ENCODE measurements at regions not wholly inside any gene's neighbourhood (a gene's known extent, or its start where the extent isn't known, plus 50 kb on each side); places are given as distances from the start of the nearest gene placed in this dataset.

DNA sequence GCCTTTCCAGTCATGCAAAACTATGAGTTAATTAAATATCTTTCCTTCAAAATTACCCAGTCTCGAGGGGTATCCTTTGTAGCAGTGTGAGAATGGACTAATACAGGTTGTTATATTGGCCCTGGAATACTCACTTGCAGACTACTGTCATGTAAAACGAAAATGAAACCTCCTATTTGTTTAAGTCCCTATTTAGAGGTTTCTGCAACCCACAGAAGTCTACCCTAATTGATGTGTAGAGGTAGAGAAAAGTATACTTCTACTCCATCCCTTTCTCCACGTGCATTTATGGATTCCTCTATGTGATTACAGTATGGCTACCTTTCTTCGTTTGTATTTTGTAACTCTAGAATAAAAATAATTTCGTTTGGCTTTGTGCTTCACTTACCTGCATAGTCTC lies 371.1 kb downstream of the FSCB start:
- DNase-seq, result no peak

DNA sequence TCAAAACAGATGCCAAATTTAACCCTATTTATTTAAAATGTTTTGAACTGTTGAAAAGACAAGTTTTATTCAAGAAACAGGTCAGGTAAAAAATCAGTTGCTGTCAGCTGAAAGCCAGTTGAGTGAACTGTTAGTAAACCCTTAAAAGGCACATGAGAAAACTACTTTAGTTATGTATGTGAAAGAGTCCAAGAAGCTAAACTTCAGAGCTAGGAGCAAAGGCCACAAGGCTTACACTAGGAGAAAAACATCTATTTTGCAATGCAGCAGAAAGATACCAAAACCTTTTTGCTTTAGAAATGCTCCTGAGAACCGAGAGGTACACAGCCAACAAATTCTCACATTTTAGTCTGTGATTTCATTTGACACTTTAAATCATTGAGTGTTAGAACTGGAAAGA lies 375.2 kb downstream of the FSCB start:
- DNase-seq, result no peak

DNA sequence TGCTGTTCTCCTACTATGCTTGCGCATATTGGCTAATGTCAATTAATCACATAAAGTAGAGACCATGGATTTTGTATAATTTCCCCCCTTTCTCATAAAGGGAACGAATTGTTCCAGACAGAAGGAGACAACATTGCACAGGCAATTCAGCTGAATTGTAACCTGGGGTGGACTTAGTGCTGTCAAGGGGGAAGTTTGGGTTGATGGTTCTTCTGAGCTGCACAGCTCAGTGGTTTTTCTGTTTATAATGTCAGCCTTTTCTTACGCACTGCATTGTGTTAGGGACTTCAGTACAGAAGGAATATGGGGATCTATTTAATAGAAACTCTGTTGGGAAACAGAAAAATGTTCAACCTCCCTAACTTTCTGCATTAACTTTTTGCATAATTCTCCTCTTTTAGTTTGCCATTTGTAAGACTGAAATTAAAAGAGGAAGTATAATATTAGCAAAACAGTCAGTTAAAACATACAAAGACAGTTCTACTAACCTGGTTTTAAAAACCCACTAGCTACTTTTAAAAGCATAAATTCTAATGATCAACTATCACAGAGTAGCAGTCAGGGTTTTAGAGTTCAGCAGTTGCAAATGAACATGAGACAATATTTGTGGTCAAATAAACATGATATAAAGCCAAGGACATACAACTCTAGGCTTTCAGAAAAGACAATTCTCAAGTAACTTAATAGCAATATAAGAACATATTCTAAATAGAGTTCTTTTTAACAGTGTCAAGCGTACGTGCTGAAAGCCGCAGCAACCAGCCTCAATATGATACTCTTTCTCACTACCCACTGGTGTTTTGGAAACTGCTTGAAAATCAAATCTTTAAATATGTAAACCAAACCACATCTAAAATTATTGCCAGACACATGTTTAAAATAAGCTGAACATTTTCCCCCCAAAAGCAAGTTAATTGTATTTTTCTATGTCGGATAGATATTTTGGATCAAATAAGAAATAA lies 393.0 kb downstream of the FSCB start:
- no peak for DNase-seq

DNA sequence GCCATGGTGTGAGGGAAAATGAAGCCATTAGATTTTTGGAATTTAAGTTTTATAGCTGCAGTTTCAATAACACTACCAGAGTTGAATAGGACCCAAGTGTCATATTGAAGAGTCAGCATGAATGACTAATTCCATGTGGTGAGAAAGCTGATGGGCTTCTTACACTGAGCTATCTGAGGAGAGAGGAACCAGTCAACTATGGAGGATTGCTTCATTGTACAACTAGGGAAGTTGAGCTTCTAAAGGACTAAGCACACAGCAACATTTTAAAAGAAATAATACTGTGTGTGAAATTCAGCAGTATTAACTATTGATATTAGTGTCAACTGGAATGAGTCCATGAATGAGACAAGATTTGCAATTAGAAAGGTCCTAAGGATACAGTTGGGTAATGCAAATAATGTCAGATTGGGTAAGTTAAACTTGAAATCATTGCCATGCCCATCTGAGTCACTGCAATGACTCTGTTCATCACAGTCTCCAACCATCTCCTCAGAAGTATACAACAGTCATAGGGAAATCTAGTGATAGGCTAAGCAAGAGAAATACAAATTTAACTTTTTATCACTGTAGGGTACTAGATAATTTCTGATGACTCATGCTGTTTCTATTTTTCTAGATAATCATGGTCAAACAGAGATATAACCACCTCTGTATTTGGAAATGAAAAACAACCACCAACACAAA lies 394.2 kb downstream of the FSCB start:
- no peak for DNase-seq

DNA sequence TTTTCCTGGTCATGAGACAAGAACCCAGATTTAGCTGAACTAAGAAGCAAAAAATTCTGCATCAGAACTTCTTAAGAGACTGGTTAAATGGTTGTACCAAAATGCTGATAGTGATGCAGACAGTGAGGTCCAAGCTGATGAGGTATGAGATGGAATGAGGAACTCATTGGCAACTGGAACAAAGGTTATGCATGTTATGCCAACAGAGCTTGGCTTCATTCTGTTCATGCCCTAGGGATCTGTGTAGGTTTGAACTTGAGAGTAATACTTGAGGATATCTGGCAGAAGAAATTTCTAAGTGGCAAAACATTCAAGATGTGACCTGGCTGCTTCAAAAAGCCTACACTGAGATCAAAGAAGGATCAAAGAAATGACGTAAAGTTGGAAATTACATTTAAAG lies 398.0 kb downstream of the FSCB start:
- DNase-seq, result no peak

DNA sequence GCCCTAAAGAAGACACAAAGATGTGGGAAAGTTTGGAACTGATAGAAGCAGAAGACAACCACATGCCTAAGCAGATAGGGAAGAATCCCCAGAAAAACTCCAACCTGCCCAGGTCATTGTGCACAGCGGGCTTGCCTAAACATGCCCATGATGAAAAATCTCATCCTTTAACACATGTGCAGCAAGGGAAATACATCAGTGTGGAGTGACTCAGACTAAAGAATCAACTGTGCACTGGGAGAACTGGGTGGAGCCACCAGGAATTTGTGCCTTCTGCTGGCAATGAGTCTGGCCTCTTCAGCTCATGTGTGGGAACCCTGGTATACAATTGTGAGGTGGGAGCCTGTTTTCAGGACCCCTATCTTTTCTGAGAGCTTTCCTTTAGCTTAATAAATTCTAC lies 398.5 kb downstream of the FSCB start:
- no peak for DNase-seq

DNA sequence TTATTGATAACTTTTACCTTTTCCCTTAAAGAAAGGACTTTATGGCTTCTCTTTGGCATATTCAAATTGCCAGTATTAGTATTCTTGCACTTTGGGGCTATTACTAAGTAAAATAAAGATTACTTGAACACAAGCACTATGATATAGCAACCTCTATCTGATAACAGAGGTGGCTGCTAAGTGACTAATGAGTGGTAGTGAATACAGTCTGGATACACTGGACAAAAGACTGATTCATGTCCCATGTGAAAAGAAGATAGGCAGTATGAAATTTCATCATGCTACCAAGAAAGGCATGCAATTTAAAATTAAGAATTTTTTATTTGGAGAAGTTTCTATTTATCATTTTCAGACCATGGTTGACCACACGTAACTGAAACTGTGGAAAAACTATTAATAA lies 399.9 kb downstream of the FSCB start:
- DNase-seq, result no peak

DNA sequence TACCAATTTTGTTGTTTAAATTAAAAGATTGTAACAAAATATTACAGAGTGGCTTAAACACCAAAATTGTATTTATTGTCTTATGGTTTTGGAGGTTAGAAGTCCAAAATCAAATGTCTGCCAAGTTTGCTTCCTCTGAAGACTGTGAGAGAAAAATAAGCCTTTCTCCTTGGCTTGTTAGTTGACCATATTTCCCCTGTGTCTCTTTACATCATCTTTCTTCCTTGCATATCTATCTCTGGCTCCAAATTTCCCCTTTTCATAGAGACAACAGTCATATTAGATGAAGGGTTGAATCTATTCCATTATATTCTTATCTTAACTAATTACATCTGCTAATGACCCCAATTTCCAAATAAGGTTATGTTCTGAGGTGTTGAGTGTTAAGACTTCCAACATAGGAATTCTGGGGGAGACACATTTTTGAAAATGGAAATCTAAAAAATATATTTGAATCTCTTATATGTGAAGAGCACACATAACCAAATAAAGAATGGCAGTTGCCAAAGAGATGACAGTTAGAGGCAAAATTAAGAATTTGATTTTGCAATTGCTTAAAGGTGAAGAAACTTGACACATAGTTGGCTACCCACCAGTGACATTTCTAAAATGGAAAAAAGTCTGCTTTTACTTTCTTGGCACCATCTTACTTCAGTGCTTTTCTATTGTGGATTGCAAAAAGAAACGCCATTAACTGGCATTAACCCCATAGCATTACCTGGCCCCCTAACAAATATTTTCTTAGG lies 407.2 kb downstream of the FSCB start:
- no peak for DNase-seq

DNA sequence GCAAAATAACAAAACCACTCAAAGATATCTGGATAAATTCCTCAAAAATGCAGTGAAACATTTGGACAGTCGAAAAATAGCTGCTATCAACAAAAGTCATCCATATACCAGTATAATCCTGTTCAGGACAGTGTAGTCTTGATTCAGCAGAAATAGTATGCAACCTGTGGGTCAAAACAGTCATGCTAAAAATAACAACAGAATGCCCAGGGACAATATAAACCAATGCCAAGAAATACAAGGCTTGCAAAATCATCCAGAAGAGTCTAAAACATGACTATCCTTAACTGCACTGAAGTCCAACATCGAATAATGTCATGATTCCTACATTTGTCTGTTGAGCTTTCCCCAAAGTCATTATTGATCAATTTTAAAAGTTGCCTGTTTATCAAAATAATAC lies 425.9 kb downstream of the FSCB start:
- no peak for DNase-seq

DNA sequence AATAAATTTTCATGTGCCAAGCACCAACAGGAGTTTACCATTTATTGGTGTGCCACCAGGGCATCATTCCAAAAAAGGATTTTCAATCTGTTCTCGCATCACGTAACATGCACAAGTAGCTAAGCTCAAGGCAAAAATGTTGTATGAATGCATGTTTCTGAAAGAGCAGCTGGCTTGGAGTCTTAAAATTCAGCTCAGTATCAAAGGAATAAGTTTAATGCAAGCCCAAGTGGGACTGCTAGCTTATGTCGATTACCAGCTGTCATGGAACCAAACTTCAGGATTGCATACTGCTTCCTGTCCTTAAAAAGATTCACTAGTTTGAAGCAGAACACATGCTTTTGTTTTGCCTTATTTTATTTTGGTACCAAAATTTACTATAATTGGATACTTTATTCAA lies 437.0 kb downstream of the FSCB start:
- DNase-seq, result no peak

DNA sequence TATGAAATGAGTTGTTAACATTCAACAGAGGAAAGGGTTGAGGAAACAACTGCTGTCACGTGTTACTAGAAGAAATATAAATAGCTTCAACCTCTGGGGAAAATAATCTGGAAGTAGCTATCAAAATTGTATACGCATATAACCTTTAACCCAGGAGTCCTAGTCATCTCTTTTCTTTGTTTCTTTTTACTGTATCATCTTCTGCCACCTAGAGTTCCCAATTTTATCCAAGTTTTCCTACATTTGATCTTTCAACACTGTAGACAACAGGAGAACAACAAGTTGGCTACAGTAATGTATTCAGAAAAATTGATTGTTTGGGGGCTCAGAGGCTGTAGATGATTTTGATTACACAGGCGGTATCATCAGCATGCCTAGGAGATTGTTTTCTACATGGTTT lies 453.7 kb downstream of the FSCB start:
- DNase-seq, result no peak

DNA sequence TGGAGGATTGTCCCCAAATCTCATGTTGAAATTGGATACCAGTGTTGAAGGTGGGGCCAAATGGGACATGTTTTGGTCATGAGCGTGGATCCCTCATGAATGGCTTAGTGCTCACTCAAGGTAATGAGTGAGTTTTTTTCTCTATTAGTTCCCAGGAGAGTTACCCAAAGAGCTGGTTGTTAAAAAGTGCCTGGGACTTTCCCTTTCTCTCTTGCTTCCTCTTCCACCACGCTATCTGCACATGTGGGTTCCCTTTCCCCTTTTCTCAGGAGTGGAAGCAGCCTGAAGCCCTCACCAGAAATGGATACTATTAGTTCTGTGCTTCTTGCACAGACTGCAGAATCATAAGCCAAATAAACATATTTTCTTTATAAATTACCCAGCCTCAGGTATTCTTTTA lies 465.4 kb downstream of the FSCB start:
- DNase-seq, result no peak

DNA sequence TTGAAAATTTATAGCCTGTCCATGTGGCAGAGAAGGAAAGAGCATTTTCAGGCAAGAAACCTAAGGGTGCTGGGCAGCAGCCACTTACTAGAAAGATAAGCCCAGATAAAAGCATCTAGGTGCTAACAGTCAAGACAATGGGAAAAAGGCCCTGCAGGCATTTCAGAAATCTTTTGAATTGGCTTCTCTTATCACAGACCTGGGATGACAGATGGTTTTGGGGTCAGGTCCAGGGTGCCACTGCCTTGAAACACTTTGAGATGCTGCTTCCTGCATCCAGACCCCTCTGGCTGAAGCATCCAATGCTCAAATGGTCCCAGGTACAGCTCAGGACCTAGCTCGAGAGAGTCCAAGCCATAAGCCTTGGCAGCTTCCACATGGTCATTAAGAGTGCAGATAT lies 466.5 kb downstream of the FSCB start:
- no peak for DNase-seq

DNA sequence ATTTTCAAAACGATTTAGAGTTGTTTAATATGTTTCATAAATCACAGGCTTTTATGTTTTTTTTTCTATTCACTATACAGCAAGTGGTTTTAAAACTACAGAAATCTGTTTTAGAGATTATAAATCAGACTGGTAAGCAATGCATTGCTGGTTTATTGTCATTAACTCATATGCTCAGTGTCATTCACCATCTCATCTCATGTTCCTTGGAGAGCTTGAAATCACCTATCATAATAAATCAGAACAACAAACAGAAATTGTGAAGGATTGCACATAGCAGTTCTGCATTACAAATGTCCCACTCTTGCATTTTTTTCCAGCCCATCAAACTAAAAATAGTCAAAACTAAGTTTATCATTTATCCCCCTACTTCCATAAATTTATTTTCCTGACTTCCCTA lies 470.8 kb downstream of the FSCB start:
- DNase-seq, result no peak

DNA sequence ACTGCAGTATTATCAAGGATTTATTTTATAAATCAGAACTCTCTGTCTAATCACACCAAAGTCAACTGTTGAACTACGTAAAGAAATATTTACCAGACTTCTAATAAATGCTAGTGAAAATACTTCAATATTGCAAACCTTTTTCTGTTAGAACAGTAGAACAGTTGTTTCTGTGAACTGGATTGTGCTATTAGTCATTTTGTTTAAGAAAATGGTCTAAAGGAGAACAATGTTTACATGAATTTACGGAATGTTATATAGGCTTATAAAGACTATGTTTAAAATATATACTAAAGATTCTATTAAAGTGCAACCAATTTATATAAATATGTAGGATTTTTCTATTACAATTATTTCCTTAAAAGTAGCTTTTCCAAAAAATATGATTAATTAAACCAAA lies 471.4 kb downstream of the FSCB start:
- DNase-seq, result no peak

DNA sequence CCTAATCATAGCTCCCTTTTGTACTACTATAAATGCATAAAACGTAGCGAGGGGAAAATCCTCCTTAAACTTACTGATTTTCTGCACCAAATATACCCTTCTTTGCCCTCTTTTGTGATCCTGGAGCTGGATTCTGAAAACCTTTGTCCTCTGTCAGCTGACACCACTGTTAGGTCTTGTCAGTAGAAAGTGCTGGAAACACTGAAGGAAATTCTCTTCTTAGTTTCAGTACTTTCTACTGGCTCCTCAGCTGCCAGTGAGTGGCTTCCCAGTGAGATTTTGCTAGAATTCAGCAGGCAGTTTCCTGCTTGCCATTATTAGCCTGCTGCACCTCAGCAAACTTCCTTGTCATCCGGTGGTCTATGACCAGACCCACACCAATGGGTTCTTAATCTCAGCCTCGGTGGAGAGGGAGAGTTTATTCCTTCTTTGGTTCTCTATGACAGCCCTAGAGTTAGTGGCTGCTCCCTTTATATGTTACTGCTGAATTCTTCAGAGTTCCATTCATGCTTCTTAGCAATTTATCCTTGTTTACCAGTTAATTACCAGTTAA lies 476.2 kb downstream of the FSCB start:
- DNase-seq, result no peak

DNA sequence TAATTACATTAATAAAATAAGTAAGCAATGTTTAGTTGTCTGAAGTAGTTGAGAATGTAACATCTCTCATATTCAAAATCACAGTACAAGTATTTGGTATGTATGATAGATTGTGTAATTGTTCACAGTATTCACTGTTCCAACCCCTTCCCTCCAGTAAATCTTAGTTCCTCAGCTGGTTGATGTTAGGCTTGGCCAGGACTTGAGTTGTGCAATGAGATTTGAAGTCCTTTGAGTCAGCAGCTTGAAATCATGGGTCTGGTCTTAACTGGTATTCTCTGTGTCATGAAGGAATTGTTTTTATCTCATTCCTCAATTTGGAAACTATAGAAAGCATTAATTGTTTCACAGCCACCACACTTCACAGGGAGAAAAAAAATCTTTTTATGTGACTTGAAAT lies 477.1 kb downstream of the FSCB start:
- DNase-seq, result no peak

DNA sequence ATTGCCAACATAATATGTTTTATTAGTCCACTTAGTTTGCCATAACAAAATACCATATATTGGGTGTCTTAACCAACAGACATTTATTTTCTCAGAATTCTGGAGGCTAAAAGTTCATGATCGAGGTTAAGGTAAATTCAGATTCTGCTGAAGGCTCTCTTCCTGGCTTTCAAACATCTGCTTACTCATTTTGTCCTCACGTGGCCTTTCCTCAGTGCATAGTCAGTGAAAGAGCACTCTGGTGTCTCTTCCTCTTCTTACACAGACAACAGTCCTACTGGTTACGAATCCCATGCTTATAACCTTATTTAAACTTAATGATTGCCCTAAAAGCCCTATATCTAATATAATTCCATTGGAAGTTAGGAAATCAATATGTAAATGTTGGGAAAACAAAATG lies 479.7 kb downstream of the FSCB start:
- DNase-seq, result no peak

DNA sequence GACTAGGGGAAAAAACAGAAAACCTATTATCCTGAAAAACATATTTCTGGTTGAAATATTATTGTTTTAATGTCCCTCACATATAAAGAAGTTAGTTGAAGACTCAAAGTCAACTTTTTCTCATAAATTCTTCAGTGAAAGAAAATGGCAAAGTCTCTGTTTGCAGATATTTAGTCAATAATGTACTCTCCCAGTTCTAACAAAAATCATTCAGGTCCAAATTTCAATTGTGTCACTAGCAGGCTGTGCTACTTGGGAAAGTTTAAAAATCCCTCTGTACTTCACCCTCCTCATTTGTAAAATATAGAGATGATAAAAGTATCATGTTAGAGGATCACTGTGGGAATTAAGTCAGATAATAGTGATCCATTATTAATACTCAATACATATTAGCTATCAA lies 496.5 kb downstream of the FSCB start:
- DNase-seq, result no peak

DNA sequence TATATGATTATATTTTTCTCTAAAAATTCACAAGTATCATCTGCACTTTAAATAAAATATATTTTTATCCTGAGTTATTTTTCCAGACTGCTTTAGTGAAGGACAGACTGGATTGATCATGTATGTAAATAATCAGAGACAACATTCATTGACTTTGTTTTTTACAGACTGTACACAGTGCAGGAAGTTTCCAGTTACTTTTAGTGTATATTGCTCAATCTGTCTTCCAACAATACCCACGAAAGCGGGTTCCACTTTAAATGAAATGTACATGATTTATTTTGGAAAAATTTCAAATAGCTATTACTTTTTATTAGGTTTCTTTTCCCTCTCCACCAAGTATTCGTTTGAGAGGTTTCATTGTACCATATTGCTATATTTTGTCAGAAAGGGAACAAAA lies 497.0 kb downstream of the FSCB start:
- DNase-seq, result no peak

DNA sequence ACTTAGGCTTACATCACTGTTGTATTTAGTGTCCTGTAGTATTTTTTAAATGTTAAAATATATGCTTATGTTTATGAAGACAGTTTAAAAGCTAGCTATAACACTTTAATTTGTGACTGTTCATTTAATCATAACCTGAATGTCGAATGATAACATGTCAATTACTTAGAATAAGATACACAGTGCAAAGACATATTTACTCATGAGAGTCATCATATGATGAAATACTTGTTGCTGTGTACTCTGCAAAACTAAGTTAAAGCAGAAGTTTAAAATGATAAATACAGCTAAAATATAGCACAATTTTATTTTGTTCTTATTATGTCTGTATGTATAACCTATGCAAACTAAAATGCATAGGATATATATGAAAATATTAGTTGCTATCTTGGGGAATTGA lies 497.4 kb downstream of the FSCB start:
- DNase-seq, result no peak

DNA sequence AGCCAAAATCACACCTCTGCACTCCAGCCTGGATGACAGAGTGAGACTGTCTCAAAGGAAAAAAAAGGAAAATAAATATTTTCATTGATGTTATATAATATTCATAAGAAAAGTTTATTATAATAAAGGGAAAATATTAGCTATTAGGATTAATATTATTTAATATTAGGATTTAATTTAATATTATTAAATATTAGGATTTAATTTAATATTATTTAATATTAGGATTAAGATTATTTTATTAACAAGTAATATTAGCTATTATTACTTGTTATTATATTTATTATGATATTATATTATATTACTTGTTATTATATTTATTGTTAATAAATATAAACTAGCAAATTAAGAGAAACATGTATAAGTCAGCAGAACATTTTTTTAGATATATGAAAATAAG lies 518.1 kb downstream of the FSCB start:
- no peak for DNase-seq

DNA sequence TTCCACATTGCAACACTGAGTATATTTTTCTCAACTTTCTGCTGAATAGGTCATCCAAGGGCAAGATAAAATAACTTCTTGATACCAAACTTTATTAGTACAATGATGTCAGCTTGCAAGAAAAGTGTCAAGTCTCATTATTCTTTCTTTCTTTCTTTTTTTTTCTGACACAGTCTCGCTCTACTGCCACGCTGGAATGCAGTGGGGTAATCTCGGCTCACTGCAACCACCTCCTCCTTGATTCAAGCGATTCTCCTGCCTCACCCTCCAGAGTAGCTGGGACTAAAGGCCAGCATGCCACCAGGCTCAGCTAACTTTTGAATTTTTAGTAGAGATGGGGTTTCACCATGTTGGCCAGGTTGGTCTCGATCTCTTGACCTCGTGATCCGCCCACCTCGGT lies 523.4 kb downstream of the FSCB start:
- no peak for DNase-seq
